Esophagus muscularis mucosa (tissue), 4 donors: ENCODE measurements at regions not wholly inside any gene's neighbourhood (a gene's known extent, or its start where the extent isn't known, plus 50 kb on each side); places are given as distances from the start of the nearest gene placed in this dataset.

Source experiments
- DNase-seq: peaks from one replicate; pipeline ENCODE4 v3.0.0-alpha.2; 2017; ENCODE audit errors: extremely low spot score
- H3K27ac ChIP-seq, 4 donors: fragments of 200-600 bp; sonication (generic); replicated peaks in 1 of 4; 1 replicate in 3 of 4; 2 replicates in 1 of 4; pipeline ENCODE4 v1.5.1; 2016 to 2019; ENCODE audit warnings: mild to moderate bottlenecking in 1 of 4
- H3K27me3 ChIP-seq, 4 donors: fragments of 200-600 bp; sonication (generic); one replicate each; pipeline versions ENCODE4 v1.5.1 to v1.6.0; 2016 to 2019
- H3K36me3 ChIP-seq, 4 donors: fragments of 200-600 bp; sonication (generic); one replicate each; pipeline ENCODE4 v1.5.1; 2016 to 2019
- H3K4me1 ChIP-seq, 4 donors: fragments of 200-600 bp; sonication (generic); one replicate each; pipeline ENCODE4 v1.5.1; 2016 to 2019
- H3K4me3 ChIP-seq, 4 donors: fragments of 200-600 bp; sonication (generic); 1 replicate in 2 of 4; 2 replicates in 2 of 4; pipeline ENCODE4 v1.5.1; 2016 to 2019; ENCODE audit warnings: mild to moderate bottlenecking in 4 of 4, moderate library complexity in 1 of 4
- H3K9me3 ChIP-seq, 4 donors: fragments of 200-600 bp; sonication (generic); 1 replicate in 3 of 4; 2 replicates in 1 of 4; pipeline ENCODE4 v1.5.1; 2016 to 2019
- CTCF ChIP-seq, 3 experiments: fragments of 200-600 bp in 2 of 3; fragments of 450-650 bp in 1 of 3; sonication (generic) in 2 of 3; IDR thresholded peaks; one replicate each; pipeline ENCODE4 v1.5.1; 2017 to 2019; ENCODE audit warnings: antibody characterized with exemption in 3 of 3, mild to moderate bottlenecking in 2 of 3, moderate library complexity in 1 of 3
- EP300 ChIP-seq: sonication (generic); formaldehyde crosslinking; IDR thresholded peaks from one replicate; pipeline ENCODE4 v1.6.1; 2017; ENCODE audit warnings: antibody characterized with exemption
- POLR2A ChIP-seq: fragments of 450-650 bp; IDR thresholded peaks from one replicate; pipeline ENCODE4 v1.6.1; 2017; ENCODE audit warnings: antibody characterized with exemption, moderate library complexity, mild to moderate bottlenecking, low read depth
- POLR2AphosphoS5 ChIP-seq, 2 donors: sonication (generic); formaldehyde crosslinking; IDR thresholded peaks; one replicate each; pipeline ENCODE4 v1.6.1; 2017; ENCODE audit warnings: antibody characterized with exemption in 2 of 2
- WGBS: methylation state at CpG from one replicate; pipeline ENCODE4 v1.1.5; 2018; 5-methylcytosine and 5-hydroxymethylcytosine counted together
- intact Hi-C: fragments of 100-400 bp; cut with DNase I; formaldehyde crosslinking; loops from one replicate; pipeline ENCODE4 v1.15.1; 2023

GRCh38 chr18:39033312-39033711 lies 1467.7 kb upstream of the CELF4 start:
- no peaks in the 10 kb centered on the region for H3K9me3 ChIP-seq
- H3K4me3 ChIP-seq = no peak overlapping the region
- no peak for DNase-seq
- 81% methylated on average over 1 of the region's 1 CpG for WGBS
- H3K27me3 ChIP-seq = no peaks in the 10 kb centered on the region
- H3K4me1 ChIP-seq = no peaks in the 10 kb centered on the region
- TF ChIP-seq CTCF (IDR thresholded peaks at IDR 0.05) (no peak), POLR2AphosphoS5 (IDR thresholded peaks at IDR 0.05) (no peak), EP300 (no peak), POLR2A (no peak)
- intact Hi-C loops = no loop called here
- H3K36me3 ChIP-seq = no peaks in the 10 kb centered on the region
- no peak overlapping the region for H3K27ac ChIP-seq

- no peaks in the 10 kb centered on the region for H3K4me1 ChIP-seq
- intact Hi-C loops = no loop called here
- H3K27me3 ChIP-seq = no peaks in the 10 kb centered on the region
- no peaks in the 10 kb centered on the region for H3K36me3 ChIP-seq
- 92% methylated on average over 3 of the region's 3 CpGs for WGBS
- TF ChIP-seq POLR2A = no peak
- TF ChIP-seq POLR2AphosphoS5 (IDR thresholded peaks at IDR 0.05) = no peak
- no peak for TF ChIP-seq CTCF (IDR thresholded peaks at IDR 0.05)
- no peak for TF ChIP-seq EP300
- H3K4me3 ChIP-seq = no peak overlapping the region
- H3K9me3 ChIP-seq = no peaks in the 10 kb centered on the region
- no peak overlapping the region for H3K27ac ChIP-seq
- no peak for DNase-seq
Observed at GRCh38 chr18:39031647-39032046, 1466.0 kb upstream of the CELF4 start.

GRCh38 chr18:39030124-39030655 lies 1464.6 kb upstream of the CELF4 start:
- Histone ChIP-seq H3K27ac (no peak overlapping the region), H3K27me3 (no peaks in the 10 kb centered on the region), H3K4me1 (no peaks in the 10 kb centered on the region), H3K9me3 (no peaks in the 10 kb centered on the region), H3K36me3 (no peaks in the 10 kb centered on the region), H3K4me3 (no peak overlapping the region)
- intact Hi-C loops = no loop called here
- no peak for DNase-seq
- TF ChIP-seq POLR2A (no peak), POLR2AphosphoS5 (IDR thresholded peaks at IDR 0.05) (no peak), EP300 (no peak), CTCF (IDR thresholded peaks at IDR 0.05) (no peak)
- WGBS = 97% methylated on average over 2 of the region's 2 CpGs

GRCh38 chr18:39025531-39025930 lies 1459.9 kb upstream of the CELF4 start:
- H3K36me3 ChIP-seq = no peaks in the 10 kb centered on the region
- no peak for DNase-seq
- intact Hi-C loops = no loop called here
- H3K27ac ChIP-seq = no peak overlapping the region
- no peak for TF ChIP-seq POLR2A
- no peak for TF ChIP-seq POLR2AphosphoS5 (IDR thresholded peaks at IDR 0.05)
- no peak for TF ChIP-seq EP300
- H3K4me3 ChIP-seq = no peak overlapping the region
- H3K9me3 ChIP-seq = no peaks in the 10 kb centered on the region
- H3K4me1 ChIP-seq = no peaks in the 10 kb centered on the region
- 70% methylated on average over 2 of the region's 2 CpGs for WGBS
- H3K27me3 ChIP-seq = no peaks in the 10 kb centered on the region

- DNase-seq = no peak
- Histone ChIP-seq H3K36me3 (no peaks in the 10 kb centered on the region), H3K27ac (no peak overlapping the region), H3K9me3 (peaks cover 0 to 7% (median 2%) of the 10 kb centered on the region in 4 donors), H3K4me1 (no peaks in the 10 kb centered on the region), H3K4me3 (no peak overlapping the region), H3K27me3 (no peaks in the 10 kb centered on the region)
- 69% methylated on average over 3 of the region's 3 CpGs for WGBS
- no peak for TF ChIP-seq CTCF (IDR thresholded peaks at IDR 0.05)
- TF ChIP-seq POLR2A = no peak
- no peak for TF ChIP-seq EP300
- no peak for TF ChIP-seq POLR2AphosphoS5 (IDR thresholded peaks at IDR 0.05)
- intact Hi-C loops = no loop called here
Observed at GRCh38 chr18:39019989-39020388, 1454.4 kb upstream of the CELF4 start.
